Stomach (tissue), 4 donors: ENCODE measurements at regions not wholly inside any gene's neighbourhood (a gene's known extent, or its start where the extent isn't known, plus 50 kb on each side); places are given as distances from the start of the nearest gene placed in this dataset.

Source experiments
- POLR2A ChIP-seq, 4 donors: fragments of 450-650 bp; IDR thresholded peaks; one replicate each; pipeline ENCODE4 v1.6.1; 2016; ENCODE audit warnings: antibody characterized with exemption in 4 of 4, control low read depth in 2 of 4, mild to moderate bottlenecking in 1 of 4, moderate library complexity in 1 of 4
- POLR2AphosphoS5 ChIP-seq, 3 donors: sonication (generic); formaldehyde crosslinking; IDR thresholded peaks; one replicate each; pipeline ENCODE4 v1.6.1; 2016; ENCODE audit warnings: antibody characterized with exemption in 3 of 3
- TF ChIP-seq, protein P1 (sequence below), 7 experiments: fragments of 450-650 bp in 4 of 7; fragments of 200-600 bp in 3 of 7; sonication (generic) in 3 of 7; IDR thresholded peaks; one replicate each; pipeline ENCODE4 v1.5.1; 2016 to 2019; ENCODE audit warnings: antibody characterized with exemption in 7 of 7, control low read depth in 2 of 7, mild to moderate bottlenecking in 1 of 7

DNA sequence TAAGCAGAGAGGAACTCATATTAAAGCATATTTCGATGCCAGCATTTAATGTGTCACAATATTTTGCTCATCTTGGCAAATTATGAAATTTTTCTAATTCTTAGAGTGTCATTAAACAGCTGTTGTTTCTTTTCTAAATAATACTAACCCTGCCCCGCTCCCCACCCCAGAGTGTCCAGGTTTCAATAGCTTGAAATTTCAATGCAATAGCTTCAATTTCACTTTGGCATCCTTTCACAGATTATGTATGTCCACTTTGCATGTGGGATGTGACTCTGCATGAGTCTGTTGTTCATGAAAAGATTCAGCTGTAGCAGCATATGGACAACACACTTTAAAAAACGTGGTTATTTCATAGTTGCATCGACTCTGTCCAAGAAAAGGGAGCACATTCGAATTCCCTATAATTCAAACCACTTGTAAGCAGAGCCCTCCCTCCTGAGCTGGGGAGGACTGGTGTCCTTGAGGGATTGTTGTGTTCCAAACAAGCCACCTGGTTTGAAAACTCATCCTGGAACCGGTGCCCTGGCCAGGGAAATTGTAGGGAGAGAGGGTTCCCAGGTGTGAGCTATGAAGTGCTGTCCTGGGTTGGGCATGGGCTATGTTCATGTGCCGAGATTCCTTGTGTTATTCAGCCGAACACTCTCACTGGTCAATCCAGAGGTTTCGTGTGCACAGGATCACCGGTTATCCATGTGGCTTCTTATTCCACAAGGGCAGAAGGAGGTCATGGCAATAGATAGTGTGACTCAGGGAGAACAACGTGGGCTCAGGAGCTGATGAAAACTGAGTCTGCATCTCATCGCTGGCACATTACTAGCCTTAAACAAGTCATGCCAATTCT is 64.6 kb upstream of the CREB5 start:
- TF ChIP-seq, protein P1, sequence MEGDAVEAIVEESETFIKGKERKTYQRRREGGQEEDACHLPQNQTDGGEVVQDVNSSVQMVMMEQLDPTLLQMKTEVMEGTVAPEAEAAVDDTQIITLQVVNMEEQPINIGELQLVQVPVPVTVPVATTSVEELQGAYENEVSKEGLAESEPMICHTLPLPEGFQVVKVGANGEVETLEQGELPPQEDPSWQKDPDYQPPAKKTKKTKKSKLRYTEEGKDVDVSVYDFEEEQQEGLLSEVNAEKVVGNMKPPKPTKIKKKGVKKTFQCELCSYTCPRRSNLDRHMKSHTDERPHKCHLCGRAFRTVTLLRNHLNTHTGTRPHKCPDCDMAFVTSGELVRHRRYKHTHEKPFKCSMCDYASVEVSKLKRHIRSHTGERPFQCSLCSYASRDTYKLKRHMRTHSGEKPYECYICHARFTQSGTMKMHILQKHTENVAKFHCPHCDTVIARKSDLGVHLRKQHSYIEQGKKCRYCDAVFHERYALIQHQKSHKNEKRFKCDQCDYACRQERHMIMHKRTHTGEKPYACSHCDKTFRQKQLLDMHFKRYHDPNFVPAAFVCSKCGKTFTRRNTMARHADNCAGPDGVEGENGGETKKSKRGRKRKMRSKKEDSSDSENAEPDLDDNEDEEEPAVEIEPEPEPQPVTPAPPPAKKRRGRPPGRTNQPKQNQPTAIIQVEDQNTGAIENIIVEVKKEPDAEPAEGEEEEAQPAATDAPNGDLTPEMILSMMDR (IDR thresholded peaks at IDR 0.05) = no peak
- TF ChIP-seq POLR2A (IDR thresholded peaks at IDR 0.05) (no peak), POLR2AphosphoS5 (IDR thresholded peaks at IDR 0.05) (no peak)
